SK-N-SH (cell line): ENCODE measurements at regions not wholly inside any gene's neighbourhood (a gene's known extent, or its start where the extent isn't known, plus 50 kb on each side); places are given as distances from the start of the nearest gene placed in this dataset.

Source experiments
- CTCF ChIA-PET: fragments of 300-600, 350-600 bp; formaldehyde crosslinking; extraction: SDS; loops from one replicate; lab custom pipeline; 2021; lab: Yijun Ruan, JAX
- POLR2A ChIA-PET: fragments of 350-600 bp; sonication (Branson Sonifier 250); formaldehyde crosslinking; extraction: SDS; loops from one replicate; lab custom pipeline; 2020; ENCODE audit warnings: antibody characterized with exemption, inconsistent platforms; lab: Yijun Ruan, JAX
- DNase-seq: peaks from one replicate; pipeline ENCODE4 v3.0.0; 2012
- H2AFZ ChIP-seq: fragments of 200-600 bp; sonication (generic); 2 replicates; pipeline ENCODE4 v1.8.1; 2016; ENCODE audit warnings: antibody characterized with exemption, mild to moderate bottlenecking, low read depth
- H3F3A ChIP-seq: fragments of 200-600 bp; sonication (generic); replicated peaks from 2 replicates; pipeline ENCODE3; 2016; ENCODE audit warnings: antibody characterized with exemption, mild to moderate bottlenecking; ENCODE audit not compliant: insufficient read depth
- H3K27ac ChIP-seq, 2 experiments: fragments of 200-500 bp in 1 of 2; fragments of 200-600 bp in 1 of 2; sonication (Bioruptor generic) in 1 of 2; sonication (generic), shearing (Covaris generic) in 1 of 2; 2 replicates each; pipeline versions ENCODE4 v1.5.1 to v1.6.1; 2014 to 2016; ENCODE audit warnings: low read depth in 2 of 2, inconsistent platforms in 1 of 2, low read length in 1 of 2, mild to moderate bottlenecking in 1 of 2, mixed read lengths in 1 of 2
- H3K27me3 ChIP-seq: fragments of 200-600 bp; sonication (generic), shearing (Covaris generic); 2 replicates; pipeline ENCODE4 v1.6.1; 2016; ENCODE audit warnings: mixed run types; ENCODE audit not compliant: insufficient read depth
- H3K36me3 ChIP-seq, 2 experiments: fragments of 200-500 bp in 1 of 2; fragments of 200-600 bp in 1 of 2; sonication (Bioruptor generic) in 1 of 2; sonication (generic) in 1 of 2; replicated peaks in 1 of 2; 2 replicates each; pipeline versions ENCODE3 to v1.5.1; 2014 to 2016; ENCODE audit warnings: low read length in 1 of 2, mild to moderate bottlenecking in 1 of 2; ENCODE audit not compliant: insufficient read depth in 2 of 2, control insufficient read depth in 1 of 2
- H3K4me1 ChIP-seq, 2 experiments: fragments of 200-500 bp in 1 of 2; fragments of 200-600 bp in 1 of 2; sonication (Bioruptor generic) in 1 of 2; sonication (generic), shearing (Covaris generic) in 1 of 2; 2 replicates each; pipeline versions ENCODE4 v1.5.1 to v1.6.1; 2014 to 2016; ENCODE audit warnings: low read depth in 1 of 2, low read length in 1 of 2, mixed run types in 1 of 2; ENCODE audit not compliant: insufficient read depth in 2 of 2, control insufficient read depth in 1 of 2
- H3K4me2 ChIP-seq: fragments of 200-600 bp; sonication (generic), shearing (Covaris generic); 2 replicates; pipeline ENCODE4 v1.6.1; 2017; ENCODE audit warnings: mixed run types
- H3K4me3 ChIP-seq, 2 experiments: fragments of 200-500 bp in 1 of 2; fragments of 200-600 bp in 1 of 2; sonication (Bioruptor generic) in 1 of 2; sonication (generic), shearing (Covaris generic) in 1 of 2; 2 replicates each; pipeline versions ENCODE4 v1.5.1 to v1.8.1; 2014 to 2016; ENCODE audit warnings: low read depth in 2 of 2, inconsistent platforms in 1 of 2, low read length in 1 of 2, mild to moderate bottlenecking in 1 of 2, mixed read lengths in 1 of 2, moderate library complexity in 1 of 2
- H3K79me2 ChIP-seq: fragments of 200-600 bp; sonication (generic); 2 replicates; pipeline ENCODE4 v1.8.1; 2017; ENCODE audit warnings: mild to moderate bottlenecking; ENCODE audit not compliant: insufficient read depth
- H3K9ac ChIP-seq: fragments of 200-600 bp; sonication (generic); 2 replicates; pipeline ENCODE4 v1.6.1; 2017; ENCODE audit warnings: mixed run types
- H3K9me2 ChIP-seq: fragments of 200-600 bp; sonication (generic); 2 replicates; pipeline ENCODE4 v1.6.1; 2017; ENCODE audit warnings: mixed run types
- H3K9me3 ChIP-seq: fragments of 200-600 bp; sonication (generic); 2 replicates; pipeline ENCODE4 v1.6.1; 2017; ENCODE audit warnings: mixed run types, mild to moderate bottlenecking, moderate library complexity
- H4K20me1 ChIP-seq: fragments of 200-600 bp; sonication (generic); 2 replicates; pipeline ENCODE4 v1.6.1; 2017; ENCODE audit warnings: mild to moderate bottlenecking, mixed run types; ENCODE audit not compliant: insufficient read depth
- FOXJ3 ChIP-seq: sonication (generic); formaldehyde crosslinking; IDR thresholded peaks from 2 replicates; pipeline ENCODE4 v1.5.1; 2020; ENCODE audit warnings: mild to moderate bottlenecking, missing genetic modification reagents
- GABPA ChIP-seq: IDR thresholded peaks from 2 replicates; pipeline ENCODE4 v1.4.0; 2012; ENCODE audit warnings: low read depth, mild to moderate bottlenecking
- GATA2 ChIP-seq: sonication (generic); formaldehyde crosslinking; IDR thresholded peaks from 2 replicates; pipeline ENCODE4 v1.5.0; 2020; ENCODE audit warnings: mild to moderate bottlenecking, missing genetic modification reagents
- JUND ChIP-seq: IDR thresholded peaks from 2 replicates; pipeline ENCODE4 v1.4.0; 2012
- MEF2A ChIP-seq: IDR thresholded peaks from 2 replicates; pipeline ENCODE4 v1.4.0; 2012; ENCODE audit warnings: low read depth, borderline replicate concordance
- MXI1 ChIP-seq: IDR thresholded peaks from 2 replicates; pipeline ENCODE4 v1.6.1; 2012; ENCODE audit warnings: mild to moderate bottlenecking, low read depth, low read length, improper control_type of control experiment
- PBX3 ChIP-seq: IDR thresholded peaks from 2 replicates; pipeline ENCODE4; 2012
- POLR2AphosphoS5 ChIP-seq: IDR thresholded peaks from 2 replicates; pipeline ENCODE4 v1.6.1; 2012; ENCODE audit warnings: low read depth, low read length
- RFX5 ChIP-seq: IDR thresholded peaks from 2 replicates; pipeline ENCODE4 v1.6.1; 2012; ENCODE audit warnings: mild to moderate bottlenecking, improper control_type of control experiment, low read length
- SMC3 ChIP-seq: IDR thresholded peaks from 2 replicates; pipeline ENCODE4 v1.6.1; 2012; ENCODE audit warnings: low read depth, low read length, improper control_type of control experiment
- TAF1 ChIP-seq: IDR thresholded peaks from 2 replicates; pipeline ENCODE4 v1.6.1; 2012; ENCODE audit warnings: low read depth, mild to moderate bottlenecking, low read length, moderate library complexity, borderline replicate concordance
- TCF12 ChIP-seq: IDR thresholded peaks from 2 replicates; pipeline ENCODE4 v1.4.0; 2012
- TEAD4 ChIP-seq: IDR thresholded peaks from 2 replicates; pipeline ENCODE4 v1.4.0; 2012; ENCODE audit warnings: mild to moderate bottlenecking, borderline replicate concordance; ENCODE audit not compliant: insufficient read depth
- YY1 ChIP-seq: IDR thresholded peaks from 2 replicates; pipeline ENCODE4 v1.4.0; 2012; ENCODE audit warnings: low read depth, mild to moderate bottlenecking
- WGBS: methylation state at CpG from one replicate; pipeline ENCODE4 v1.1.6; 2017; ENCODE audit warnings: low lambda C conversion rate; 5-methylcytosine and 5-hydroxymethylcytosine counted together
- TF ChIP-seq, protein P1 (sequence below): fragments of 200-600 bp; sonication (generic); IDR thresholded peaks from 2 replicates; pipeline ENCODE4 v1.6.1; 2017; ENCODE audit warnings: antibody characterized with exemption, mild to moderate bottlenecking, moderate library complexity
- TF ChIP-seq, protein P2 (sequence below): fragments of 150-350 bp; IDR thresholded peaks from 2 replicates; pipeline ENCODE4 v1.6.1; 2016; ENCODE audit warnings: mild to moderate bottlenecking, low read depth, low read length
- TF ChIP-seq, protein P3 (sequence below): IDR thresholded peaks from 2 replicates; pipeline ENCODE4 v1.4.0; 2012; ENCODE audit warnings: low read depth, borderline replicate concordance

GRCh38 chr12:69000540-69001243 lies 67.7 kb upstream of the CPM start:
- H3K27me3 ChIP-seq: no peaks in the 10 kb centered on the region
- DNase-seq: no peak
- H2AFZ ChIP-seq: no peak overlapping the region
- whole genome bisulfite sequencing: 10% methylated on average over 2 of the region's 2 CpGs
- no peaks in the 10 kb centered on the region for H3K9me2 ChIP-seq
- no peaks in the 10 kb centered on the region for H3K36me3 ChIP-seq
- no peak overlapping the region for H3K9ac ChIP-seq
- TF ChIP-seq SMC3: no peak
- TF ChIP-seq, protein P1, sequence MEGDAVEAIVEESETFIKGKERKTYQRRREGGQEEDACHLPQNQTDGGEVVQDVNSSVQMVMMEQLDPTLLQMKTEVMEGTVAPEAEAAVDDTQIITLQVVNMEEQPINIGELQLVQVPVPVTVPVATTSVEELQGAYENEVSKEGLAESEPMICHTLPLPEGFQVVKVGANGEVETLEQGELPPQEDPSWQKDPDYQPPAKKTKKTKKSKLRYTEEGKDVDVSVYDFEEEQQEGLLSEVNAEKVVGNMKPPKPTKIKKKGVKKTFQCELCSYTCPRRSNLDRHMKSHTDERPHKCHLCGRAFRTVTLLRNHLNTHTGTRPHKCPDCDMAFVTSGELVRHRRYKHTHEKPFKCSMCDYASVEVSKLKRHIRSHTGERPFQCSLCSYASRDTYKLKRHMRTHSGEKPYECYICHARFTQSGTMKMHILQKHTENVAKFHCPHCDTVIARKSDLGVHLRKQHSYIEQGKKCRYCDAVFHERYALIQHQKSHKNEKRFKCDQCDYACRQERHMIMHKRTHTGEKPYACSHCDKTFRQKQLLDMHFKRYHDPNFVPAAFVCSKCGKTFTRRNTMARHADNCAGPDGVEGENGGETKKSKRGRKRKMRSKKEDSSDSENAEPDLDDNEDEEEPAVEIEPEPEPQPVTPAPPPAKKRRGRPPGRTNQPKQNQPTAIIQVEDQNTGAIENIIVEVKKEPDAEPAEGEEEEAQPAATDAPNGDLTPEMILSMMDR: no peak
- TF ChIP-seq GATA2: no peak
- TF ChIP-seq POLR2AphosphoS5: no peak
- no peak for TF ChIP-seq TEAD4
- TF ChIP-seq RFX5: no peak
- H3K4me1 ChIP-seq: no peaks in the 10 kb centered on the region
- POLR2A ChIA-PET: no interaction called here
- no peaks in the 10 kb centered on the region for H3F3A ChIP-seq
- no peak overlapping the region for H3K4me3 ChIP-seq
- H3K79me2 ChIP-seq: no peaks in the 10 kb centered on the region
- H3K27ac ChIP-seq: no peak overlapping the region
- no peaks in the 10 kb centered on the region for H4K20me1 ChIP-seq
- CTCF ChIA-PET: no interaction called here
- no peaks in the 10 kb centered on the region for H3K9me3 ChIP-seq
- H3K4me2 ChIP-seq: no peak overlapping the region

- no peak overlapping the region for H3K4me2 ChIP-seq
- DNase-seq: no peak
- H2AFZ ChIP-seq: no peak overlapping the region
- no peaks in the 10 kb centered on the region for H4K20me1 ChIP-seq
- no peaks in the 10 kb centered on the region for H3K4me1 ChIP-seq
- no peaks in the 10 kb centered on the region for H3K9me3 ChIP-seq
- H3K9ac ChIP-seq: no peak overlapping the region
- POLR2A ChIA-PET: no interaction called here
- H3K4me3 ChIP-seq: no peak overlapping the region
- H3K79me2 ChIP-seq: no peaks in the 10 kb centered on the region
- no peaks in the 10 kb centered on the region for H3K9me2 ChIP-seq
- CTCF ChIA-PET: no interaction called here
- no peak for TF ChIP-seq SMC3
- no peak for TF ChIP-seq MXI1
- H3K27me3 ChIP-seq: no peaks in the 10 kb centered on the region
- no peaks in the 10 kb centered on the region for H3F3A ChIP-seq
- no peaks in the 10 kb centered on the region for H3K36me3 ChIP-seq
- 76% methylated on average over 3 of the region's 3 CpGs for WGBS
- H3K27ac ChIP-seq: no peak overlapping the region
Observed at GRCh38 chr12:69001251-69001650, 68.3 kb upstream of the CPM start.

DNA sequence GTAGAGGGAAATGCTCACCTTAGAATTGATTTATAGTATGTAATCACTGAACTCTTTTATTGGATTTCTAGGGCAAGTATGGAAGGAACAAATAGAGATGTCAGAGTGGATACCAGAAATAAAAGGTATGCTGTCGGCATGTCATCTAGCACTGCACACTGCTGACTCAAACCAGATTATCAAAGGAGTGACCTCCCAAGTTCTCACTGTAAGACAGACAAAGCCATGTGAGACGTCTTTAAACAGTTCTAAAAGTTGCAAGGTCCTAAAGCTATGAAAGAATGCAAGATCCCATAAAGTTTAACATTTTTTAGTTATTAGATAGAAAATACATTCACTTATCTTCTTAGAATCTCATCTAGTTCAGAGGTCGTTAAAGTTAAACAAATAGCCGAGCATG lies 70.0 kb upstream of the CPM start:
- no peak for DNase-seq
- peaks cover 0 to 12% of the 10 kb centered on the region in 2 experiments; a peak in 1 of 4 replicates for H3K4me1 ChIP-seq
- H3K4me2 ChIP-seq: no peak overlapping the region
- H3K9me3 ChIP-seq: no peaks in the 10 kb centered on the region
- H3K9ac ChIP-seq: no peak overlapping the region
- no peak overlapping the region for H3K27ac ChIP-seq
- no peak overlapping the region for H3K4me3 ChIP-seq
- no peaks in the 10 kb centered on the region for H3K9me2 ChIP-seq
- H3K36me3 ChIP-seq: no peaks in the 10 kb centered on the region
- H3K79me2 ChIP-seq: no peaks in the 10 kb centered on the region
- no peaks in the 10 kb centered on the region for H3F3A ChIP-seq
- 42% methylated on average over 4 of the region's 4 CpGs for WGBS
- ChIA-PET CTCF (no interaction called here), POLR2A (no interaction called here)
- no peaks in the 10 kb centered on the region for H4K20me1 ChIP-seq
- H2AFZ ChIP-seq: no peak overlapping the region
- H3K27me3 ChIP-seq: no peaks in the 10 kb centered on the region
- no peak for TF ChIP-seq TCF12
- TF ChIP-seq FOXJ3 (CRISPR knock-in tag): no peak
- TF ChIP-seq, protein P2, sequence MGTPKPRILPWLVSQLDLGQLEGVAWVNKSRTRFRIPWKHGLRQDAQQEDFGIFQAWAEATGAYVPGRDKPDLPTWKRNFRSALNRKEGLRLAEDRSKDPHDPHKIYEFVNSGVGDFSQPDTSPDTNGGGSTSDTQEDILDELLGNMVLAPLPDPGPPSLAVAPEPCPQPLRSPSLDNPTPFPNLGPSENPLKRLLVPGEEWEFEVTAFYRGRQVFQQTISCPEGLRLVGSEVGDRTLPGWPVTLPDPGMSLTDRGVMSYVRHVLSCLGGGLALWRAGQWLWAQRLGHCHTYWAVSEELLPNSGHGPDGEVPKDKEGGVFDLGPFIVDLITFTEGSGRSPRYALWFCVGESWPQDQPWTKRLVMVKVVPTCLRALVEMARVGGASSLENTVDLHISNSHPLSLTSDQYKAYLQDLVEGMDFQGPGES: no peak
- TF ChIP-seq, protein P3, sequence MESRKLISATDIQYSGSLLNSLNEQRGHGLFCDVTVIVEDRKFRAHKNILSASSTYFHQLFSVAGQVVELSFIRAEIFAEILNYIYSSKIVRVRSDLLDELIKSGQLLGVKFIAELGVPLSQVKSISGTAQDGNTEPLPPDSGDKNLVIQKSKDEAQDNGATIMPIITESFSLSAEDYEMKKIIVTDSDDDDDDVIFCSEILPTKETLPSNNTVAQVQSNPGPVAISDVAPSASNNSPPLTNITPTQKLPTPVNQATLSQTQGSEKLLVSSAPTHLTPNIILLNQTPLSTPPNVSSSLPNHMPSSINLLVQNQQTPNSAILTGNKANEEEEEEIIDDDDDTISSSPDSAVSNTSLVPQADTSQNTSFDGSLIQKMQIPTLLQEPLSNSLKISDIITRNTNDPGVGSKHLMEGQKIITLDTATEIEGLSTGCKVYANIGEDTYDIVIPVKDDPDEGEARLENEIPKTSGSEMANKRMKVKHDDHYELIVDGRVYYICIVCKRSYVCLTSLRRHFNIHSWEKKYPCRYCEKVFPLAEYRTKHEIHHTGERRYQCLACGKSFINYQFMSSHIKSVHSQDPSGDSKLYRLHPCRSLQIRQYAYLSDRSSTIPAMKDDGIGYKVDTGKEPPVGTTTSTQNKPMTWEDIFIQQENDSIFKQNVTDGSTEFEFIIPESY: no peak
- no peak for TF ChIP-seq JUND
- TF ChIP-seq POLR2AphosphoS5: no peak
- TF ChIP-seq PBX3: no peak
- TF ChIP-seq YY1: no peak
- no peak for TF ChIP-seq GABPA
- TF ChIP-seq MEF2A: no peak
- no peak for TF ChIP-seq TAF1
